K562 (cell line): ENCODE measurements at regions not wholly inside any gene's neighbourhood (a gene's known extent, or its start where the extent isn't known, plus 50 kb on each side); places are given as distances from the start of the nearest gene placed in this dataset.

Experiments used
- ATAC-seq: fragments of 200-7000 bp; cut with Tn5 transposase; 3 replicates; pipeline ENCODE4 v1.9.1; 2020; ENCODE audit warnings: moderate library complexity
- BruUV-seq: library from RNA; stranded (reverse); fragments of 400-500 nt; replicated peaks from 2 replicates; lab custom pipeline; 2021; lab: Mats Ljungman, UMichigan
- CTCF ChIA-PET: fragments of 300-600 bp; formaldehyde crosslinking; extraction: SDS; loops from one replicate; lab custom pipeline; 2021; ENCODE audit warnings: low intra/inter-chr PET ratio; lab: Yijun Ruan, JAX
- POLR2A ChIA-PET: fragments of 300-600, 350-650 bp; sonication (Branson Sonifier 250); formaldehyde crosslinking; extraction: SDS; loops from one replicate; lab custom pipeline; 2021; ENCODE audit warnings: antibody characterized with exemption, inconsistent platforms; lab: Yijun Ruan, JAX
- DNase-seq, 4 experiments: peaks; one replicate each; pipeline versions ENCODE4 v3.0.0 to v3.0.0-alpha.2; 2011 to 2018; ENCODE audit warnings: low spot score in 3 of 4, mixed read lengths in 3 of 4; ENCODE audit errors: extremely low read depth in 1 of 4
- FAIRE-seq: peaks from 2 replicates; lab custom pipeline; 2011; peaks lifted over from hg19 to GRCh38; lab: Jason Lieb, UNC
- H2AFZ ChIP-seq: 2 replicates; pipeline ENCODE4 v1.6.0; 2011; ENCODE audit warnings: low read depth, low read length, control low read depth, inconsistent platforms
- H3K27ac ChIP-seq: fragments of 200-600 bp; 3 replicates; pipeline ENCODE4 v1.8.0; 2011; ENCODE audit warnings: low read depth, mild to moderate bottlenecking, control low read depth, inconsistent platforms, low read length, moderate library complexity, mixed read lengths; ENCODE audit errors: extremely low read depth
- H3K27me3 ChIP-seq, 2 experiments: fragments of 300-600 bp in 1 of 2; 2 replicates in 1 of 2; 3 replicates in 1 of 2; pipeline versions ENCODE4 v1.6.0 to v1.8.0; 2011; ENCODE audit warnings: inconsistent platforms in 2 of 2, low read length in 2 of 2, mild to moderate bottlenecking in 1 of 2, mixed read lengths in 1 of 2, moderate library complexity in 1 of 2; ENCODE audit not compliant: control insufficient read depth in 2 of 2, insufficient read depth in 2 of 2
- H3K36me3 ChIP-seq: fragments of 300-600 bp; 3 replicates; pipeline ENCODE4 v1.8.0; 2011; ENCODE audit warnings: mild to moderate bottlenecking, low read length, inconsistent platforms; ENCODE audit not compliant: control insufficient read depth, insufficient read depth
- H3K4me1 ChIP-seq, 2 experiments: fragments of 200-600 bp in 1 of 2; replicated peaks in 1 of 2; 2 replicates in 1 of 2; 3 replicates in 1 of 2; pipeline versions ENCODE4 v1.5.1 to v1.8.0; 2011; ENCODE audit warnings: inconsistent platforms in 2 of 2, low read length in 2 of 2, mild to moderate bottlenecking in 1 of 2, mixed read lengths in 1 of 2, moderate library complexity in 1 of 2; ENCODE audit not compliant: control insufficient read depth in 2 of 2, insufficient read depth in 2 of 2
- H3K4me2 ChIP-seq: 2 replicates; pipeline ENCODE4 v1.6.1; 2011; ENCODE audit warnings: low read length, control low read depth, inconsistent platforms, mixed read lengths; ENCODE audit not compliant: insufficient read depth
- H3K4me3 ChIP-seq: fragments of 200-600 bp; sonication (generic), shearing (Covaris generic); 2 replicates; pipeline ENCODE4 v1.5.1; 2016; ENCODE audit warnings: control low read depth, inconsistent platforms
- H3K79me2 ChIP-seq: fragments of 200-600 bp; 3 replicates; pipeline ENCODE4 v1.8.0; 2011; ENCODE audit warnings: low read length, inconsistent platforms; ENCODE audit not compliant: control insufficient read depth, insufficient read depth
- H3K9ac ChIP-seq, 2 experiments: 2 replicates each; pipeline versions ENCODE4 v1.6.0 to v1.6.1; 2011; ENCODE audit warnings: low read depth in 2 of 2, low read length in 2 of 2, control low read depth in 1 of 2, inconsistent platforms in 1 of 2, mild to moderate bottlenecking in 1 of 2, mixed read lengths in 1 of 2; ENCODE audit not compliant: insufficient read depth in 1 of 2
- H3K9me1 ChIP-seq: one replicate; pipeline ENCODE4 v1.6.0; 2011; ENCODE audit warnings: inconsistent platforms, mild to moderate bottlenecking, low read length, moderate library complexity; ENCODE audit not compliant: control insufficient read depth, insufficient read depth
- H3K9me3 ChIP-seq: replicated peaks from 2 replicates; pipeline ENCODE4 v1.5.1; 2011; ENCODE audit warnings: low read depth, low read length, inconsistent platforms; ENCODE audit not compliant: control insufficient read depth, insufficient read depth
- H4K20me1 ChIP-seq: replicated peaks from 2 replicates; pipeline ENCODE4 v1.6.1; 2011; ENCODE audit warnings: low read length, inconsistent platforms, mixed read lengths; ENCODE audit not compliant: control insufficient read depth, insufficient read depth
- ATF6 ChIP-seq: sonication (generic); formaldehyde crosslinking; IDR thresholded peaks from 2 replicates; pipeline ENCODE4 v1.4.0; 2020; ENCODE audit warnings: mild to moderate bottlenecking, missing genetic modification reagents
- BDP1 ChIP-seq: IDR thresholded peaks from 3 replicates; pipeline ENCODE4 v1.6.1; 2011; ENCODE audit not compliant: insufficient read length, insufficient read depth
- CHD4 ChIP-seq: fragments of 200-600 bp; sonication (generic); IDR thresholded peaks from 3 replicates; pipeline ENCODE4 v1.6.1; 2012; ENCODE audit warnings: low read depth, mild to moderate bottlenecking, mixed read lengths, low read length, inconsistent platforms; ENCODE audit not compliant: insufficient read depth, insufficient replicate concordance, poor library complexity, severe bottlenecking
- FOXM1 ChIP-seq, 2 experiments: fragments of 450-650 bp in 1 of 2; sonication (generic) in 1 of 2; formaldehyde crosslinking in 1 of 2; IDR thresholded peaks; 2 replicates each; pipeline versions ENCODE4 v1.6.1 to v1.9.0; 2017 to 2022; ENCODE audit warnings: low read depth in 2 of 2, mild to moderate bottlenecking in 2 of 2, missing genetic modification reagents in 1 of 2, moderate library complexity in 1 of 2
- KLF1 ChIP-seq: fragments of 450-650 bp; IDR thresholded peaks from 2 replicates; pipeline ENCODE4 v1.6.1; 2016; ENCODE audit warnings: missing genetic modification characterization, missing compliant biosample characterization
- SFPQ ChIP-seq: fragments of 200-400 bp; formaldehyde crosslinking; IDR thresholded peaks from 2 replicates; pipeline ENCODE4 v1.6.1; 2017; ENCODE audit warnings: mild to moderate bottlenecking, low read depth, low read length, moderate library complexity
- SMARCE1 ChIP-seq: fragments of 450-650 bp; IDR thresholded peaks from 2 replicates; pipeline ENCODE4 v1.7.1; 2016; ENCODE audit warnings: mild to moderate bottlenecking
- ZBTB40 ChIP-seq, 2 experiments: fragments of 450-650 bp in 1 of 2; sonication (generic) in 1 of 2; formaldehyde crosslinking in 1 of 2; IDR thresholded peaks; 2 replicates each; pipeline versions ENCODE4 v1.7.1 to v1.9.0; 2016 to 2022; ENCODE audit warnings: inconsistent platforms in 1 of 2, mild to moderate bottlenecking in 1 of 2, missing genetic modification reagents in 1 of 2
- WGBS: fragments of 100-300 bp; shearing (Covaris generic); methylation state at CpG from one replicate; pipeline ENCODE4 v1.1.6; 2016; ENCODE audit warnings: low coverage, mixed read lengths; ENCODE audit not compliant: insufficient coverage; ENCODE audit errors: missing lambda C conversion rate; 5-methylcytosine and 5-hydroxymethylcytosine counted together
- in situ Hi-C: fragments of 300-500 bp; cut with MboI; formaldehyde crosslinking; loops from 4 replicates; pipeline ENCODE4 v1.15.0; 2018; ENCODE audit warnings: inconsistent platforms, mixed read lengths
- intact Hi-C: fragments of 100-400 bp; cut with micrococcal nuclease; formaldehyde crosslinking; loops from 2 replicates; pipeline ENCODE4 v1.14.2; 2022

- DNase-seq = no peak
- Histone ChIP-seq H3K36me3 (no peaks in the 10 kb centered on the region), H4K20me1 (no peaks in the 10 kb centered on the region), H3K4me3 (no peak overlapping the region), H3K27me3 (no peaks in the 10 kb centered on the region), H3K9me1 (no peaks in the 10 kb centered on the region), H3K9me3 (no peaks in the 10 kb centered on the region), H3K4me1 (no peaks in the 10 kb centered on the region), H2AFZ (no peak overlapping the region), H3K4me2 (no peak overlapping the region), H3K27ac (no peak overlapping the region), H3K9ac (no peak overlapping the region), H3K79me2 (no peaks in the 10 kb centered on the region)
- no TSS peak for BruUV-seq
- 4% methylated on average over 4 of the region's 4 CpGs for WGBS
- ATAC-seq = no peak
- in situ Hi-C loops (no loop called here), intact Hi-C loops (no loop called here)
- no peak for FAIRE-seq
- ChIA-PET POLR2A (no interaction called here), CTCF (no interaction called here)
- TF ChIP-seq ATF6 (CRISPR knock-in tag) (no peak), ZBTB40 (IDR thresholded peaks at IDR 0.05) (no peak), ZBTB40 (CRISPR knock-in tag; IDR thresholded peaks at IDR 0.05) (no peak), SFPQ (no peak), KLF1 (tag) (no peak), SMARCE1 (no peak), FOXM1 (IDR thresholded peaks at IDR 0.05; ENCODE audit: low read depth) (no peak), FOXM1 (CRISPR knock-in tag; IDR thresholded peaks at IDR 0.05; ENCODE audit: low read depth) (no peak), BDP1 (no peak), CHD4 (no peak)
Observed at GRCh38 chr5:21184581-21184980, 1196.6 kb upstream of the CDH18 start.
